HG02943 (cell line): ENCODE measurements at regions not wholly inside any gene's neighbourhood (a gene's known extent, or its start where the extent isn't known, plus 50 kb on each side); places are given as distances from the start of the nearest gene placed in this dataset.

Experiments
- ATAC-seq: cut with Tn5 transposase; IDR thresholded peaks from one replicate; pipeline ENCODE4 v1.9.1; 2021; ENCODE audit warnings: mild to moderate bottlenecking, low read depth, moderate library complexity; ENCODE audit not compliant: unreplicated experiment

- no peak for ATAC-seq
These were observed 53.9 kb upstream of the PCSK2 start for GRCh38 chr20:17172836-17173516.
